Right lobe of liver (tissue), 6 donors: ENCODE measurements at regions not wholly inside any gene's neighbourhood (a gene's known extent, or its start where the extent isn't known, plus 50 kb on each side); places are given as distances from the start of the nearest gene placed in this dataset.

Source experiments
- ATAC-seq, 4 donors: fragments of 200-7000 bp; cut with Tn5 transposase; one replicate each; pipeline ENCODE4 v1.9.1; 2020; ENCODE audit warnings: mild to moderate bottlenecking in 4 of 4, moderate library complexity in 4 of 4
- DNase-seq, 3 donors: peaks; one replicate each; pipeline ENCODE4 v3.0.0-alpha.2; 2020
- H3K27ac ChIP-seq, 3 donors: fragments of 200-600 bp; one replicate each; pipeline ENCODE4 v1.8.0; 2022
- H3K27me3 ChIP-seq, 2 donors: fragments of 200-600 bp; one replicate each; pipeline ENCODE4 v1.8.0; 2022
- H3K36me3 ChIP-seq, 4 donors: fragments of 200-600 bp; sonication (generic) in 1 of 4; one replicate each; pipeline versions ENCODE4 v1.5.1 to v1.8.0; 2017 to 2022; ENCODE audit warnings: control low read depth in 1 of 4
- H3K4me1 ChIP-seq, 4 donors: fragments of 200-600 bp; sonication (generic) in 1 of 4; one replicate each; pipeline versions ENCODE4 v1.5.1 to v1.8.0; 2017 to 2022; ENCODE audit warnings: control low read depth in 1 of 4
- H3K4me3 ChIP-seq, 3 donors: fragments of 200-600 bp; one replicate each; pipeline ENCODE4 v1.8.0; 2022
- H3K9me3 ChIP-seq, 4 donors: fragments of 200-600 bp; sonication (generic) in 1 of 4; one replicate each; pipeline versions ENCODE4 v1.5.1 to v1.8.0; 2017 to 2022; ENCODE audit warnings: control low read depth in 1 of 4
- POLR2A ChIP-seq: fragments of 450-650 bp; IDR thresholded peaks from one replicate; pipeline ENCODE4 v1.6.1; 2017; ENCODE audit warnings: antibody characterized with exemption, mild to moderate bottlenecking
- WGBS: methylation state at CpG from one replicate; pipeline ENCODE4 v1.1.6; 2018; ENCODE audit warnings: low coverage, low lambda C conversion rate; ENCODE audit not compliant: insufficient coverage; ENCODE audit errors: missing lambda C conversion rate; 5-methylcytosine and 5-hydroxymethylcytosine counted together
- intact Hi-C, 2 donors: fragments of 100-400 bp; cut with DNase I; formaldehyde crosslinking; loops; one replicate each; pipeline versions ENCODE4 v1.11.2 to v1.14.1; 2022
- TF ChIP-seq, protein P1 (sequence below), 4 donors: fragments of 200-600 bp in 3 of 4; fragments of 450-650 bp in 1 of 4; IDR thresholded peaks; one replicate each; pipeline versions ENCODE4 v1.5.1 to v1.8.0; 2016 to 2022; ENCODE audit warnings: antibody characterized with exemption in 4 of 4, mild to moderate bottlenecking in 2 of 4
- donor health status: DM: no; HTN: yes; CAD: no.
- donor health status: DM: no; HTN: no; CAD: no.
- donor health status: DM: no; HTN: no; CAD: no.
- donor health status: DM: no; HTN: yes; CAD: no.
- donor health status: DM: no; HTN: yes; CAD: no.

DNA sequence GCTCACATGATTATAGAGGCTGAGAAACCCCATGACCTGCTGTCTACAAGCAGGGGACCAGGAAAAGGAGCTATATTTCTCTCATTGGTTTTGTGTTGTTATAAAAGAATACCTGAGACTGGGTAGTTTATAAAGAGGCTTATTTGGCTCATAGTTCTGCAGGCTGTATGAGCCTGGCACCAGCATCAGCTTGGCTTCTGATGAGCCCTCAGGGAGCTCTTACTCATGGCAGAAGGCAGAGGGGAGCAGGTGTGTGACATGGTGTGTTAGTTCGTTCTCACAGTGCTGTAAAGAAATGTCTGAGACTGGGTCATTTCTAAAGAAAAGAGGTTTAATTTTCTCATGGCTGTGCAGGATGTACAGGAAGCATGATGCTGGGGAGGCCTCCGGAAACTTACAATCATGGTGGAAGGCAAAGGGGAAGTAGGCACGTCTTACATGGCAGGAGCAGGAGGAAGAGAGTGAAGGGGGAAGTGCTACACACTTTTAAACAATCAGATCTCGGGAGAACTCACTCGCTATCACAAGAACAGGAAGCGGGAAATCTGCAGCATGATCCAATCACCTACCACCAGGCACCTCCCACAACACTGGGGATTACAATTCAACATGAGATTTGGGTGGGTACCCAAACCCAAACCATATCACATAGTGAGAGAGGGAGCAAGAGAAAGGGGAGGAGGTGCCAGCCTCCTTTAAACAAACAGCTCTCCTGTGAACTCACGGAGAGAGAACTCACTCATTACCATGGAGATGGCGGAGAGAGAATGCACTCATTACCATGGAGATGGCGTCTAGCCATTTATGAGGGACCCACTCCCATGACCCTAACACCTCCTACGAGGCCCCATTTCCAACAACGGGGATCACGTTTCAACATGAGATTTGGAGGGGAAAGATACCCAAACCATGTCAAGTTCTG, 133.4 kb downstream of the JCAD start:
- 39% methylated on average over 10 of the region's 12 CpGs for WGBS
- intact Hi-C loops = loop anchor here in 1 of 2 donors (10.0 kb wide), 1 partner anchor 79 kb away; no protein-coding TSS in a partner anchor
- peak in 1 of 4 donors; percentile 8 for ATAC-seq

DNA sequence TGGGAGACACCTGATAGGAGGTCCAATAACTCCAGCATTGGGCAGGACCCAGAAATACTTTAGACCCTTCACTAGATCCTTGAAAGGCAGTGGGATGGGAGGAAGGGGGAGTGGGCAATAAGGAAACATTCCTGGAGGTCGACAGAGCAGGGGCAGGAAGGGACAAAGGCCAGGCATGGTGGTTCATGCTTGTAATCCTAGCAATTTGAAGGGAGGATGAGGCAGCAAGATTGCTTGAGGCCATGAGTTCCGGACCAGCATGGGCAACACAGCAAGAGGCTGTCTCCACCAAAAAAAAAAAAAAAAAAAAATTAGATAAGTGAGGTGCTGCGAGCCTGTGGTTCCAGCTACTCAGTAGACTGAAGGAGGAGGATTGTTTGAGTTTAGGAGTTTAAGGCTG, 134.9 kb downstream of the JCAD start:
- H3K36me3 ChIP-seq = no peaks in the 10 kb centered on the region
- 100% methylated on average over 2 of the region's 3 CpGs for WGBS
- DNase-seq = no peak
- H3K27ac ChIP-seq = no peak overlapping the region
- no peaks in the 10 kb centered on the region for H3K27me3 ChIP-seq
- no peaks in the 10 kb centered on the region for H3K9me3 ChIP-seq
- no peak for ATAC-seq
- TF ChIP-seq, protein P1, sequence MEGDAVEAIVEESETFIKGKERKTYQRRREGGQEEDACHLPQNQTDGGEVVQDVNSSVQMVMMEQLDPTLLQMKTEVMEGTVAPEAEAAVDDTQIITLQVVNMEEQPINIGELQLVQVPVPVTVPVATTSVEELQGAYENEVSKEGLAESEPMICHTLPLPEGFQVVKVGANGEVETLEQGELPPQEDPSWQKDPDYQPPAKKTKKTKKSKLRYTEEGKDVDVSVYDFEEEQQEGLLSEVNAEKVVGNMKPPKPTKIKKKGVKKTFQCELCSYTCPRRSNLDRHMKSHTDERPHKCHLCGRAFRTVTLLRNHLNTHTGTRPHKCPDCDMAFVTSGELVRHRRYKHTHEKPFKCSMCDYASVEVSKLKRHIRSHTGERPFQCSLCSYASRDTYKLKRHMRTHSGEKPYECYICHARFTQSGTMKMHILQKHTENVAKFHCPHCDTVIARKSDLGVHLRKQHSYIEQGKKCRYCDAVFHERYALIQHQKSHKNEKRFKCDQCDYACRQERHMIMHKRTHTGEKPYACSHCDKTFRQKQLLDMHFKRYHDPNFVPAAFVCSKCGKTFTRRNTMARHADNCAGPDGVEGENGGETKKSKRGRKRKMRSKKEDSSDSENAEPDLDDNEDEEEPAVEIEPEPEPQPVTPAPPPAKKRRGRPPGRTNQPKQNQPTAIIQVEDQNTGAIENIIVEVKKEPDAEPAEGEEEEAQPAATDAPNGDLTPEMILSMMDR (IDR thresholded peaks at IDR 0.05) = no peak
- TF ChIP-seq POLR2A = no peak
- no peak overlapping the region for H3K4me3 ChIP-seq
- no peaks in the 10 kb centered on the region for H3K4me1 ChIP-seq
- intact Hi-C loops = loop anchor here in 1 of 2 donors (10.0 kb wide), 1 partner anchor 80 kb away; no protein-coding TSS in a partner anchor

More for the DNA sequence above, 133.4 kb downstream of the JCAD start:
- no peak for TF ChIP-seq POLR2A
- TF ChIP-seq, protein P1 (IDR thresholded peaks at IDR 0.05) = no peak
- no peak for DNase-seq
- H3K4me3 ChIP-seq = no peak overlapping the region
- H3K27me3 ChIP-seq = no peaks in the 10 kb centered on the region
- no peaks in the 10 kb centered on the region for H3K36me3 ChIP-seq
- H3K4me1 ChIP-seq = no peaks in the 10 kb centered on the region
- no peak overlapping the region for H3K27ac ChIP-seq
- no peaks in the 10 kb centered on the region for H3K9me3 ChIP-seq

DNA sequence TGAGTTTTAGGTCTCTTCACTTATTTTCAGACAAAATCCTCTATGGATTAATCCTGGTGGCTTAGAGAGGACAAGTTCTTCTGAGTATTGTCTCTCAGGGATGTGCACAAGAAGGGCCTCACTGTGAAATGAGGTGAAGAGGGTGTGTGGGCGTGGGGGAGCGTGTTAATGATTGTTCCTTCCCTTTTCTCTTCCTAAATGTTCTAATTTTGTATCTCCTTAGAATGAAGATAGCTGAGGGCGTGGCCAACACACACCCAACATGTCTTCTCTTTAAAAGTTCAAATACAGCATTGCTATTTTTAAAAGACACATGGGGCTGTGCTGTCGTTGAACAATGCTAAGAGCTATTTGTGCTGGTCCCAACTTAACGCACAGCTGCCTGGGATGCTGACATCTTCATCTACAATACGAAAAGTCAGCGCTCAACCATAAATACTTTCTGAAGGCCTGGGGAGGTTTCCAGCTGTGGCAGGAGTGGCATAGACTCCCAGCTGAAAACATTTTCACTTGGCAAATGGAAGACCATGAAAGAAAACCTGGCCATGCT, 135.9 kb downstream of the JCAD start:
- TF ChIP-seq POLR2A = no peak
- TF ChIP-seq, protein P1 (IDR thresholded peaks at IDR 0.05) = no peak
- no peaks in the 10 kb centered on the region for H3K27me3 ChIP-seq
- DNase-seq = no peak
- no peak overlapping the region for H3K4me3 ChIP-seq
- 80% methylated on average over 7 of the region's 7 CpGs for WGBS
- intact Hi-C loops = loop anchor here in 1 of 2 donors (10.0 kb wide), 1 partner anchor 81 kb away; no protein-coding TSS in a partner anchor
- no peaks in the 10 kb centered on the region for H3K4me1 ChIP-seq
- no peaks in the 10 kb centered on the region for H3K9me3 ChIP-seq
- no peak overlapping the region for H3K27ac ChIP-seq
- ATAC-seq = no peak
- no peaks in the 10 kb centered on the region for H3K36me3 ChIP-seq

DNA sequence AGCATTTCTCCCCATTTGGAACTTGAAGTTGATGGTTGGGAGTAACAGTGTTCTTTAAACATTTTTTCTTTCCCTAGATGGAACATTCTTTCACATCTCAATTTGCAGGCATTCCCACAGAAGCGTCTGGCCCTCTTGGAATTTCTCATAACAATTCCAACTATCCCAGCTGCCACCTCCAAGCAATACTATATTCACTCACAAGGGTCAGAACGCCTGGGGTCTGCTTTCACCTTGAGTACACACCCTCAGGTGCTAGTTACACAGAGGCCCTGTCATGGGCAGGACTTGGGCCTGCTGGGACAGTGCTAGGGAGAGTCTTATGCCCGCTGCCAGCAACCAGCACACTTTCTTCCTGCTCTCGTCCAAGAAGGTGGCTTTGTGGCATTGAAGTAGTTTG, 136.5 kb downstream of the JCAD start:
- ATAC-seq (no peak), DNase-seq (no peak)
- no peaks in the 10 kb centered on the region for H3K27me3 ChIP-seq
- no peaks in the 10 kb centered on the region for H3K9me3 ChIP-seq
- no peaks in the 10 kb centered on the region for H3K4me1 ChIP-seq
- intact Hi-C loops = loop anchor here in 1 of 2 donors (10.0 kb wide), 1 partner anchor 82 kb away; no protein-coding TSS in a partner anchor
- TF ChIP-seq, protein P1 (IDR thresholded peaks at IDR 0.05) = no peak
- no peaks in the 10 kb centered on the region for H3K36me3 ChIP-seq
- 91% methylated on average over 4 of the region's 4 CpGs for WGBS
- no peak overlapping the region for H3K27ac ChIP-seq
- H3K4me3 ChIP-seq = no peak overlapping the region
